MG63 (cell line): ENCODE measurements at regions not wholly inside any gene's neighbourhood (a gene's known extent, or its start where the extent isn't known, plus 50 kb on each side); places are given as distances from the start of the nearest gene placed in this dataset.
A peak's percentile ranks its signal among the peaks of the same experiment; 100 is the strongest.

Source experiments
- DNase-seq: peaks from one replicate; pipeline ENCODE4 v3.0.0-alpha.2; 2020
- H3K27me3 ChIP-seq: fragments of 250-450 bp; sonication (Bioruptor Pico); 2 replicates; pipeline ENCODE4 v1.5.1; 2020; ENCODE audit warnings: mild to moderate bottlenecking, moderate library complexity
- H3K36me3 ChIP-seq: fragments of 250-450 bp; sonication (Bioruptor Pico); 2 replicates; pipeline ENCODE4 v1.5.1; 2020; ENCODE audit warnings: mild to moderate bottlenecking, moderate library complexity
- H3K4me3 ChIP-seq: fragments of 250-450 bp; sonication (Bioruptor Pico); 2 replicates; pipeline ENCODE4 v1.5.1; 2020; ENCODE audit warnings: mild to moderate bottlenecking, moderate library complexity
- H3K9me3 ChIP-seq: fragments of 250-450 bp; sonication (Bioruptor Pico); 2 replicates; pipeline ENCODE4 v1.5.1; 2020; ENCODE audit warnings: mild to moderate bottlenecking, moderate library complexity

DNA sequence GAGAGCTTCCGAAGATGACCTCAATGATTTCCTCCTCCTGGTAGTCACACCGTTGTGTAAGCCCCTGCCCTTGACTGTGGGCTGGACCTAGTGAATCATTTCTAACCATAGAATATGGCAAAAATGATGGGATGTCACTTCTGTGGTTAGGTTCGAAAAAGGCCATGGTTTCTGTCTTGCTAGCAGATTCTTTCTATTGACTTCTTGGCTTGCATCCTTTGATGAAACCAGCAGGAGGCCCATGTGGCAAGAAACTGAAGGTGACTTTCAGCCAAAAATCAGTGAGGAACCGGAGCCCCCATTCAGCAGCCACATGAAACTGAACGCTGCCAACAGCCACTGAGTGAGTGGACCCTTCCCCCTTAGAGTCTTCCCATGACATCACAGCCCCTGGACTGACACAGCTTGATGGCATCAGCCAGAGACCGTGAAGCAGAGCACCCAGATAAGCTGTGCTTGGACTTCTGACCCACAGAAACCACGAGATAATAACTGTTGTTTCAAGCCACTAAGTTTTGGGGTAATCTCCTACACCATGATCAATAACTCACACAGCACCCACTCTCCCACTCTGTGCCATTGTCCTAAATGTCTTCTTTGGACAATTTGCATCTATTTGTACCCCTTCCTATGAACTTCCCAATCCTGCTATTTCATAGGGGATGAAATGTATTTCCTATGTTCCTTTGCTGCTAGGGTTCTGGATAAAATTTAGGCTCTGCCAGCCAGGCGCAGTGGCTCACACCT lies 148.0 kb upstream of the STX18 start:
- H3K27me3 ChIP-seq, result no peaks in the 10 kb centered on the region
- no peak for DNase-seq
- H3K9me3 ChIP-seq, result no peaks in the 10 kb centered on the region
- no peaks in the 10 kb centered on the region for H3K36me3 ChIP-seq
- no peak overlapping the region for H3K4me3 ChIP-seq

DNA sequence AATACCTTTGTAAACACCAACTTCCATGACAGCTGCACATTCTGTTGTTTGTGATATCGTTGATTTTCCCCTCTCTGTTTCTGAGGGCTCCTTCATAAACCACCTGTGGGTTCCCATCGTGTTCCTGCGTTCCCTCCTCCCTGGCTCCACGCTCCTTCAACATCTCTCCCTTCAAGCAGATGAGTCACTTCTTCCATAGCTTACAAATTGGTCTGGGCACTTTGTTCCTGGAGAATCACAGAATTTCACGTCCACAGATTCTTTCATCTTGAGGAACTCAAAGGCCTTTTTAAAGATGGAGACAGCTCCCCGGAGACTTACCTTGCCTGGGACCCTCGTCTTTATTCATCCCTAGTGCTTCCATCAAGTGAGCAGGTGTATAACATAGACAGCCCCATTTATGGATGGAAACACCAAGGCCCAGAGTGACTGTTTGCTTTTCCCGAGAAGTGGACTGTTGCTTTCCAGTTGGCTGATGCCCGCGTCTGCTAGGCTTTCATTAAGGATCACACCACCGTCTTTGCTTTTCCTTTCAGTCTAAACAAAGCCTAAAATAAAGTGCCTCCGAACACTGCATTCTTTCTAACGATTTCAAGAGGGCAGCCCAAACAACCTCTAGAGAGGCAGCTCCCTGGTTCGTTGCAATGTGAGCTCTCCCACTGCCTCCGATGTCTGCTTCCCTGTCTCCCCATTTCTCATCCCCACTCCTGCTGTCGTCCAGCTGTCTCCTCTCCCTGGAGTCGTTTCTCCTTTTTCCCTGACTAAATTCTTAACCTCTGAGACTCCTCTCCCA lies 146.3 kb upstream of the STX18 start:
- Histone ChIP-seq H3K9me3 (no peaks in the 10 kb centered on the region), H3K27me3 (no peaks in the 10 kb centered on the region), H3K36me3 (no peaks in the 10 kb centered on the region), H3K4me3 (no peak overlapping the region)
- DNase-seq, result no peak

- no peaks in the 10 kb centered on the region for H3K9me3 ChIP-seq
- H3K36me3 ChIP-seq, result no peaks in the 10 kb centered on the region
These were observed 145.3 kb upstream of the STX18 start for GRCh38 chr4:4687100-4687499.

DNA sequence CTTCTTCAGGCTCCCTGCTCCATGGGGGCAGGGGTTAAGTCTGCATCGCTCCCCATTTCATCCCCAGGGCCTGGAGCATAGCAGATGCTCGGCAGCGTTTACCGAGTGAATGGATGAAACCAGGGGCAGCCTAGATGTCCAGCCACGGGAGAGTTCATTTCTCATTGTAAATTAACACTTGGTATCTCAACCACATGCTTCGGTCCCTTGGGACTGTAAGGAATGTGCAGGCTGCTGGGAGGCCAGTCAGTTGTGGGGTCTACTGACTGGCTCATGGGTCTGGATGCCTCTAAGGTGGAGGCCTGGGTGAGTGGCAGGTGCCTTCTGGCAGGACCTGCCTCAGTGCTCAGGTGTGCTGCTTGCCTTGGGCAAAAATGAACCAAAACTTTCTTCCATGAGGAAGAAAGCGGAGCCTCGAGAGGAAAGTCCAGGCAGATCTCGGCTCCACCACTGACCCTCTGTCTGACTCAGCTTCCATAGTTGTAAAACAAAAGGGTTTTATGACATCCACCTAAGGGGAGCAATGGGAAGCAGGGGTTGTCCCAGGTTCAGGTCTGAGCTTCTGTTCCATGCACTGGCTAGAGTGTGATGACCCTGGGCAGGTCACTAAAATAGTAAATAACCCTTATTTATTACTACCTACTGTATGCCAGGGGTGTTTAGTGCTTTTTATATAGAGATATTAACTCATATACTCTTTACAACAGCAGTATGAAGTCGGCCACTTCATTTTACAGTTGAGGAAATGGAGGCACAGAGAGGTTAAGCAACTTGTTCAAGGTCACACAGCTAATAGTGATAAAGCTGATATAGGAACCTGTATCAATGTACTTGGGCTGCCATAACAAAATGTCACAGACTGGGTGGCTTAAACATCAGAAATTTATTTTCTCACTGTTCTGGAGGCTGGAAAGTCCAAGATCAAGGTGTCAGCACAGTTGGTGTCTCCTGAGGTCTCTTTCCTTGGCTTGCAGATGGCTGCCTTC lies 144.3 kb upstream of the STX18 start:
- H3K27me3 ChIP-seq, result no peaks in the 10 kb centered on the region
- H3K4me3 ChIP-seq, result no peak overlapping the region
- no peak for DNase-seq
- no peaks in the 10 kb centered on the region for H3K9me3 ChIP-seq
- no peaks in the 10 kb centered on the region for H3K36me3 ChIP-seq

More at GRCh38 chr4:4687100-4687499, 145.3 kb upstream of the STX18 start:
- Histone ChIP-seq H3K27me3 (no peaks in the 10 kb centered on the region), H3K4me3 (no peak overlapping the region)
- DNase-seq, result no peak

- Histone ChIP-seq H3K4me3 (no peak overlapping the region), H3K27me3 (no peaks in the 10 kb centered on the region), H3K36me3 (no peaks in the 10 kb centered on the region), H3K9me3 (no peaks in the 10 kb centered on the region)
- DNase-seq, result no peak
These were observed 139.8 kb upstream of the STX18 start for GRCh38 chr4:4681653-4682052.

DNA sequence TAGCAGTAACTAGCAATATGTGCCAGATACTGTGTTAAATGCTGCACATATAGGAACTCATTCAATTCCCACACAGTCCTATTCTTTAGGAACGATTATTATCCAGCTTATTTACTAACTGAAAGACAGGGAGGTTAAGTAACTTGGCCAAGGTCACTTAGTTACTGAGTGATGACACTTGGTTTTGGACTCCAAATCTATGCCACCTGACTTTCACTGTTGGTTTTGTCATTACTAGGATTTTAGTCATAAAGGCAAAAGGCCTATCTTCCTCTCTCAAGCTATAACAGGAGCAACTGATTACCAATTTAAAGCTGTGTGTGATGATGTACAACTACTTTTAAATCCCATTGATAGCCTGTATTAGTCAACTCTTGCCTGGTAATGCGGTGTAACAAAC lies 138.9 kb upstream of the STX18 start:
- no peaks in the 10 kb centered on the region for H3K27me3 ChIP-seq
- no peaks in the 10 kb centered on the region for H3K9me3 ChIP-seq
- no peak for DNase-seq
- no peak overlapping the region for H3K4me3 ChIP-seq
- H3K36me3 ChIP-seq, result no peaks in the 10 kb centered on the region

- Histone ChIP-seq H3K4me3 (no peak overlapping the region), H3K36me3 (no peaks in the 10 kb centered on the region), H3K27me3 (no peaks in the 10 kb centered on the region), H3K9me3 (no peaks in the 10 kb centered on the region)
- DNase-seq, result no peak
These were observed 138.4 kb upstream of the STX18 start for GRCh38 chr4:4680243-4680642.

GRCh38 chr4:4677556-4678522 lies 136.0 kb upstream of the STX18 start:
- Histone ChIP-seq H3K9me3 (no peaks in the 10 kb centered on the region), H3K4me3 (no peak overlapping the region), H3K36me3 (no peaks in the 10 kb centered on the region), H3K27me3 (no peaks in the 10 kb centered on the region)
- DNase-seq, result no peak

DNA sequence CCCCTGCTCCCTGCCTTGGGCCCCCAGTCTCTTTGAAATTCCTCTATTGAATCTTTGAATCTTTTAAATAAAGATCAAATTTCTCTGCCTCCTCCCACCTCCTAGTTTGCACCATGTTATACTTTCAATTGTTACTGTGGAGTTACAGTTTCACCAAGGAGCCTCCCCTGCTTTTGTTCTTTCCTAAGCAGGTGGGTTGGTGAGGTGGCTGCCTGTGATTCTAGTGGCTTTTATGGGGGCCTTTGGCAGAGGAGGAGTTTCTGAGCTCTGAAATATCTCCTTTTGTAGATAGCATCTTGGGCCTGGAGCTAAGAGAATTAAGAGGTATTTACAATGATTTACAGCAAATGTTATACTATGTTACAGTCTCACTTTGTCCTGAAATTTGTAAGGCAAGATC lies 133.8 kb upstream of the STX18 start:
- Histone ChIP-seq H3K27me3 (no peaks in the 10 kb centered on the region), H3K36me3 (no peaks in the 10 kb centered on the region), H3K4me3 (no peak overlapping the region), H3K9me3 (no peaks in the 10 kb centered on the region)
- DNase-seq, result no peak

DNA sequence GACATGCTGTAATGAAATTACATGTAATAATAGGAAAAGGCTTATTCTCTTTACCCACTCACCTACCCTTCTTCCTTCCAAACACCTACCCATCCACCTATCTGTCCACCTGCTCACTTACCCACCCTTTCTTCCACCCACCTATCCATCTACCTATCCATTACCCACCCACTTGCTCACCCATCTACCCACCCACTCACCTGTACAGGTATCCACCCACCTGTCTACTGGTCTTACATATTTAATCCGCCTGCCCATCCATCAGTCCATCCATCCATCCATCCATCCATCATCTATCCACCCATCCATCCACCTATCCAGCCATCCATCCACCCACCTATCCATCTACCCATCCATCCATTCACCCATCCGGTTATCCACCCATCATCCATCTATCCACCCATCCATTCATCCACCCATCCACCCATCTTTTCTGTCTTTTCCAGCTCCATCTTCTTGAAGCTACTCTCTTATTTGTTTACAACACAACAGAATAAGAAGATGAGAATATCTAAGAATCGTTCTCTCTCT lies 133.3 kb upstream of the STX18 start:
- no peak overlapping the region for H3K4me3 ChIP-seq
- no peak for DNase-seq
- no peaks in the 10 kb centered on the region for H3K36me3 ChIP-seq
- no peaks in the 10 kb centered on the region for H3K9me3 ChIP-seq
- no peaks in the 10 kb centered on the region for H3K27me3 ChIP-seq

DNA sequence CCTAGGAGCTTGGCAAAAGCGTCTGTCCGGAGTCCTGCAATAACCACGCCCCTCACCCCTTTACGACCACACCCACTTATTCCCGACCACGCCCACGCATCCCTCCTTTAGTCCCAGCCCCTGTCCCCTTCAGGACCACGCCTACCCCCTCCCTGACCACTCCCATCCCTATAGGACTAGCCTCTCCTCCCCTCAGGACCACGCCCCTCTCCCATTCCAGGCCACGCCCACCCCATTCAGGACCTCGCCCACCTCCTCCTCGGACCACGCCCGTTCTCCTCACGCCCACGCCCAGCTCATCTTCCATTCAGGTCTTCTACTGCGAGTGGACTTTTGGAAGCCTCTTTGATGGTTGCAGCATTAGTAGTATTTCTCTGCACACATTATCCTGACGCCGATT lies 131.2 kb upstream of the STX18 start:
- Histone ChIP-seq H3K36me3 (no peaks in the 10 kb centered on the region), H3K4me3 (no peak overlapping the region), H3K27me3 (no peaks in the 10 kb centered on the region), H3K9me3 (no peaks in the 10 kb centered on the region)
- DNase-seq, result peak; percentile 85

DNA sequence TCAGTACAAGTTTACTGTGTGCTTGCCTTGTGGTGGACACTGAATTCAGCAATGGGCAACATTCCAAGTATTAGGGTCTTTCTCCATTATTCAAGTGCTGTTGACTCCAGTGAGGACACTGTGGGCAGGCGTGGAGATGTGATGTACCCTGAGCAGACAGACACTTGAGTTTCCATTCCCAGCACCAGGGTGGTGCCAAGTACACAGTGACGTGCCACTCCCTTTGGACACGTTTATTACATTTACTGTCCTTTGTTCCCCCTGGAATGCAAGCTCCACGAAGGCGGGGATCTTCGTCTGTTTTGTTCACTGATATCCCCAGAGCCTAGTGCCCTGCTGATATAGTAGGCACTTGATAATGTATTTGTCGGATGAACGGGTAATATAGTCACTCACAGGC lies 130.6 kb upstream of the STX18 start:
- no peak overlapping the region for H3K4me3 ChIP-seq
- H3K27me3 ChIP-seq, result no peaks in the 10 kb centered on the region
- H3K9me3 ChIP-seq, result no peaks in the 10 kb centered on the region
- no peak for DNase-seq
- H3K36me3 ChIP-seq, result no peaks in the 10 kb centered on the region

DNA sequence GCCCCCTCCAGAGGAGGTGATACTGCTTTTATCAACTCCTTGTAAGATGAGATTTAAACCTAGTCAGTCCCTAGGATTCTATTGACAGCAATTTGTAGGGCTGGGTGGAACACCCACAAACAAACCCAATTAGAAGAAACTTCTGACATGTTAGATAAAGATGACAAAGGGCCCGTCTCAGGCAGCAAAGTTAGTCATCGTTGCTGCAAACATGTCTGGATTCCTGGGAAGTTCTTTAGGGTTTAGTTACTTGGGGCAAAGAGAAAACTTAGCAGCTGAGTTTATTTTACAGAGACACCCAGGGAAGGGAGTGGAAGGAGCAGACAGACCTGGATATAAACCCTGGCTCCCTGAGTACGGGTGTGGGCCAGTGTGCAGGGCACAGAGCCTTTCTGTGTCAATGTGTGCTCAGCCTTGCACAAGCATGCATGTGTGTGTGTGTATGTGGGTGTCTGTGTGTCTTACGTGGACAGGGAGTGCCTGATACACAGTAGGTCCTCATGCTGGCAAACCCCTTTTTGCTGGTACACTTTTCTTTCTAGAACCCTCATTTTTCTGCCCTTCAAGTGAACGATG lies 130.0 kb upstream of the STX18 start:
- Histone ChIP-seq H3K27me3 (no peaks in the 10 kb centered on the region), H3K4me3 (no peak overlapping the region), H3K9me3 (no peaks in the 10 kb centered on the region), H3K36me3 (no peaks in the 10 kb centered on the region)
- DNase-seq, result no peak

DNA sequence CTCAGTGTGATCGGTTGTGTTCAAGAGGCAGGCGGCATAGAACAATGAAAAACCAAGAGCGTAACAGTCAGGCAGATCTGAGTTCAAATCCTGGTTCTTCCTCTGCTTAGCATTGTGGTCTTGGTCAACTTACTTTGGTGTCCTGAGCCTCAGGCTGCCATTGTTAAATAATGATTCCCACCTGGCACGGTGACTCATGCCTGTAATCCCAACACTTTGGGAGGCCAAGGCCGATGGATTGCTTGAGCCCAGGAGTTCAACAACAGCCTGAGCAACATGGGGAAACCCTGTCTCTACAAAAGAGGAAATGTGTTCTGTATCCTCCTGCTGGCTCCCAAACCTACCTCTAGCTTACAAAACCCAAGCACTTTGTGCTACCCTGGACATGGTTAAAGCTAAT lies 129.0 kb upstream of the STX18 start:
- Histone ChIP-seq H3K36me3 (no peaks in the 10 kb centered on the region), H3K27me3 (no peaks in the 10 kb centered on the region), H3K9me3 (no peaks in the 10 kb centered on the region), H3K4me3 (no peak overlapping the region)
- no peak for DNase-seq

DNA sequence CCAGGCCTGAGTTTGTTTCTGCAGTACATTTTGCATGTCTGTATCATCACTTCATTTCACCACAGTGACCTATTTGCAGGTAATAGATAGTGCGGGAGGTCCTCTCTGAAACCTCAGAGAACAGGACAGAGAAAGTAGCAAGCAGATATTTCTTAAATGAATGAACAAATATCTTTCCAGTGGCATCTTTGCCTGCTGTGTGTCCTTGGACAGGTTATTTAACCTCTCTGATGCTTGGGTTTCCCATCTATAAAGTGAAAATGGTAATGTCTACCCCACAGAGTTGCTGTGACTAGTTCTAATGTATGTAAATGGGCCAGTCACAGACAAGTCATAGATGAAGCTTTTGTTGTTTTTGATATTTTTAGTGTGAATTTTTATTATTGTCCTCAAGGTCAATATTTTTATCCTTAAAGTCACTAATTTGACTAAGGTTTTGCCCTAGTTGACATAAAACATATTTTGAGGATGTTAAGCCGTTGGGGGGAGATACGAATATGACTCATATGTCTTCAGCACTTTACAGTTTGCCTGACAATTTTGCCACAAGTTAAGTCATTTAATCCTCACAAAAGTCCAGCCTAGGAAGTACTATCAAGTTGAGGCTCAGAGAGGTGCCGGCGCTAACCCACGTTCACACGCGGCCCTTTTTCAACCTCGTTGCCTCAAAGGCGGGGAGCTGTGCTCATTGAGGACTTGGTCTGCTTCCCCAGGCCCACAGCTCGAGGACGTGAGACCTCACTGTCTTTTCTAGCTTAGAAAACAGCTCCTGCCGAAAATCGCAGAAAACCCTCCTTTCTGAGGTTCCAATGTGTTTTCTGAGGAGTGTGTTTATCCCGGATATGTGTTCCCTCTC lies 126.7 kb upstream of the STX18 start:
- no peak for DNase-seq

More for the DNA sequence above, 126.7 kb upstream of the STX18 start:
- H3K4me3 ChIP-seq, result no peak overlapping the region
- H3K9me3 ChIP-seq, result no peaks in the 10 kb centered on the region
- no peaks in the 10 kb centered on the region for H3K36me3 ChIP-seq
- H3K27me3 ChIP-seq, result no peaks in the 10 kb centered on the region
